IMR-90 (cell line): ENCODE measurements at regions not wholly inside any gene's neighbourhood (a gene's known extent, or its start where the extent isn't known, plus 50 kb on each side); places are given as distances from the start of the nearest gene placed in this dataset.

Experiments
- CEBPB ChIP-seq: IDR thresholded peaks from 2 replicates; pipeline ENCODE4 v1.6.1; 2012; ENCODE audit warnings: low read depth, low read length, improper control_type of control experiment
- CTCF ChIP-seq: conservative IDR thresholded peaks from 2 replicates; pipeline ENCODE4 v1.5.1; 2012; ENCODE audit warnings: mild to moderate bottlenecking, low read depth, low read length, improper control_type of control experiment
- MAFK ChIP-seq: IDR thresholded peaks from 2 replicates; pipeline ENCODE4 v1.6.1; 2012; ENCODE audit warnings: low read depth, low read length, improper control_type of control experiment
- MXI1 ChIP-seq: IDR thresholded peaks from 2 replicates; pipeline ENCODE4 v1.6.1; 2012; ENCODE audit warnings: low read depth, mild to moderate bottlenecking, low read length, moderate library complexity, borderline replicate concordance
- POLR2A ChIP-seq: IDR thresholded peaks from 2 replicates; pipeline ENCODE4 v1.6.1; 2012; ENCODE audit warnings: mild to moderate bottlenecking, low read depth, low read length

- TF ChIP-seq MXI1 (no peak), POLR2A (no peak), CTCF (no peak), CEBPB (no peak), MAFK (no peak)
Measured at GRCh38 chr1:73711089-73711488, 486.9 kb downstream of the LRRIQ3 start.
